H7 (cell line): ENCODE measurements at regions not wholly inside any gene's neighbourhood (a gene's known extent, or its start where the extent isn't known, plus 50 kb on each side); places are given as distances from the start of the nearest gene placed in this dataset.

Source experiments
- DNase-seq: peaks from one replicate; pipeline ENCODE4 v3.0.0; 2012
- H3K27me3 ChIP-seq: 2 replicates; pipeline ENCODE4 v1.6.0; 2011; ENCODE audit warnings: mild to moderate bottlenecking, low read length; ENCODE audit not compliant: control insufficient read depth, insufficient read depth
- H3K36me3 ChIP-seq: replicated peaks from 2 replicates; pipeline ENCODE4 v1.5.1; 2011; ENCODE audit warnings: low read length; ENCODE audit not compliant: control insufficient read depth, insufficient read depth
- H3K4me3 ChIP-seq: 2 replicates; pipeline ENCODE4 v1.5.1; 2011; ENCODE audit warnings: low read depth, mild to moderate bottlenecking, control low read depth, low read length, moderate library complexity; ENCODE audit not compliant: insufficient read depth

DNA sequence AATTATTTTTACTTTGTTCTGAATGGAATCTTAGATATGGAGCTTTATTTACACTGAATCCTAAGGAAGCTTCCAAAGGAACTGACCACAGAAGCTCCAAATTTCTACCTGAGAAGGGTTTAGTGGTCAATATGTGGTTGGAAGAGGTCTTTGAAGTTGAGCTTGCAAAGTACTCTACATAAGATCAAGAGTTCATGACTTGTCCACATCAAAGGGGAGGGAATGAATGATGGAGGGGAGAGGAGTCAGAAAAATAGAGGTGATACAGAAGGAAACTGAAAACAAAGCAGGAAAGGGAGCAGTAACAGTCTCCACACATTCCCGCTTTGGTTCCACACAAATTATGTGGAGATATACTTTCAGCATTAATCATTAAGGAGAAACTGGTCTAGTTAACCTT lies 450.9 kb downstream of the HINT1 start:
- H3K27me3 ChIP-seq, result no peaks in the 10 kb centered on the region
- DNase-seq, result no peak
- no peak overlapping the region for H3K4me3 ChIP-seq
- H3K36me3 ChIP-seq, result no peaks in the 10 kb centered on the region

DNA sequence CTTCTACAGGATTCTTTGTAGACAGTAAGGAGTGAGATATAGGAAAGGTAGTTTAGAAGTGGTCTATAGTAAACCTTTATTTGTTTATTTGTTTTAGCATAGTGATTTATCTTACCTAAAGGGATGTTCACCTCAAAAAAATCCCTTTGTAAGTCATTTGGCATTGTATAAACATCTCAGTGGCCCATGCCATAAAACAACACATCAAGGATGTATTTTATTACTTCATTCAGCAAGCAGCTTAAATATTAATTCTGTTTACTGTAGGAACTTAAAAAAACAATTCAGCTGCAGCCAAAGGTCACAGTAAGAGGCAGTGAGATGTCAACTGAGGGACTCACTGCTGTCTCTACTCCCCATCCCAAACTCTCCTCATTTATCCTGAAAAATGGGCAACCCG lies 452.7 kb downstream of the HINT1 start:
- DNase-seq, result no peak
- Histone ChIP-seq H3K27me3 (no peaks in the 10 kb centered on the region), H3K4me3 (no peak overlapping the region), H3K36me3 (no peaks in the 10 kb centered on the region)

DNA sequence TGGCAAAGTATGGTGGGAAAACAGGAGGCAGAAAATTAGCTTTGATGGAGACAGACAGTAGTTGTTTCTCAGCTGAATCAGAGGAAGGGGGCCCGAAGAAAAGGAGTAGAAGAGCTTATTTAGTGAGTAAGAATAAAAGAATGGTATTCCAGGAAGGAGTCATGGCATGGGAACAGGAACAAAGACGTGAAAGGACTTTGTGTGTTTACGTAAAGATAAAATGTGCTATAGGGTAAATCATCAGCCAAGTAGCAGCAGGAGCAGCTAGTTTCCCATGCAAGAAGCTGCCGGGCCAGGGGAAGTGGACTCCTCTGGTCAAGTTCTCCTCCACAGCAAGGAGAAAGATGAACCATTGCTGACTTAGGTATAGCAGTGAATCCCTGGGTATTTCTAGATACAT lies 454.5 kb downstream of the HINT1 start:
- no peaks in the 10 kb centered on the region for H3K27me3 ChIP-seq

DNA sequence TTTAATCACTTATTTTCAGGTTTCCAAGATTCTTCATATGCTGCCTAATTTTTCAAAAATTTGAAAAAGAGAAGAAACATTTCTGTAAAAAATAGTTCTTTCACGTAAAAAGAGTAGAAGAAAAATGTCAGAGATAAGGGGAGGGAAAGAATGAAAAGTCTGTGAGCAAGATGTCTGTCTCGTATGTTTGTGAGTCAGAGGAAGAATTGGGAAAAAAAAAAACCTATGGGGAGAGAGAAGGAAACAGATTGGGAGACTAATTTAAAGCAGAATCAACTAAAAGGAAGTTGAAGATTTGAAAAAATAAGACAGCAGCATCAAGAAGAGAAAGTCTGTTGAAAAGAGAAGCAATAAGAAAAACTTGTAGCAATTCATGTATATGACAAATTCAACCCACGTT lies 456.3 kb downstream of the HINT1 start:
- H3K4me3 ChIP-seq, result no peak overlapping the region
- H3K27me3 ChIP-seq, result no peaks in the 10 kb centered on the region
- no peaks in the 10 kb centered on the region for H3K36me3 ChIP-seq
- no peak for DNase-seq

More for the DNA sequence above, 454.5 kb downstream of the HINT1 start:
- H3K36me3 ChIP-seq, result no peaks in the 10 kb centered on the region
- no peak overlapping the region for H3K4me3 ChIP-seq
- DNase-seq, result no peak

DNA sequence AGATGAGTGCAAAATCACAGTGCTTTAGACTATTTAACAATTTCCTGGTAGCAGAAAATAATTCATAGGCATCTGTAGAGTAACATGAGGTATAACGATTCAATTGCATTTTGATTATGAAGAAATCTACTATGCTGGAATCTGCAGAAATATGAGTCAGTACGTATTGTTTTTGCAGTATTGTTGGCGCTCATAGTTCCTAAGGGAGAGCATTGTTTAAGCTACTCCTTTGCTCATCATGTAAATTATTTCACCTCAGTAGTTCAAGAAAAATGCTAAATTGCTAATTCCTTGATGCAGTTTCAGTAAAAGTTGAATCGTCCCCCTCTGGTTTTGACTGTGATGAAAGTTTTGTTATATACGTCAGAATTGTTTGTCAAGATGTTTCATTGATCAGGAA lies 458.4 kb downstream of the HINT1 start:
- no peak for DNase-seq

DNA sequence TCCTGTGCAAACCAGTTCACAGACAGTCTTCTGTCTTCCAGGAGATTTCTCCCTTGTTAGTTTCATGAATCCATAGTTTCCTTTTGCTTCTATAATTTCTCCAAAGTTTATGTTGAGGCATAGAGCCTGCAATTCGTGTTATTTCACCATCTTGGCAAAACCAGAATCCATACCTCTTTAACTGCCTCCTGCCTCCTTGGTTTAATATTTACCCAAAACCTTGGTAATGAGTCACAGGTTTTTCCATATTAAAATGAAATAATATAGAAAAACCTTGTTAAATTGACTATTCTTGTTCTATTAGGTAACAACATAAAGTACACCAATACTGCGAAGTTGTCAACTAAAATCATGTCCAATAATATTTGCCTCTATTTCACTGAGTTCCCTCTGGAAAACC lies 459.7 kb downstream of the HINT1 start:
- H3K27me3 ChIP-seq, result no peaks in the 10 kb centered on the region
- no peaks in the 10 kb centered on the region for H3K36me3 ChIP-seq
- H3K4me3 ChIP-seq, result no peak overlapping the region
- no peak for DNase-seq

More for the DNA sequence above, 458.4 kb downstream of the HINT1 start:
- Histone ChIP-seq H3K27me3 (no peaks in the 10 kb centered on the region), H3K4me3 (no peak overlapping the region), H3K36me3 (no peaks in the 10 kb centered on the region)

DNA sequence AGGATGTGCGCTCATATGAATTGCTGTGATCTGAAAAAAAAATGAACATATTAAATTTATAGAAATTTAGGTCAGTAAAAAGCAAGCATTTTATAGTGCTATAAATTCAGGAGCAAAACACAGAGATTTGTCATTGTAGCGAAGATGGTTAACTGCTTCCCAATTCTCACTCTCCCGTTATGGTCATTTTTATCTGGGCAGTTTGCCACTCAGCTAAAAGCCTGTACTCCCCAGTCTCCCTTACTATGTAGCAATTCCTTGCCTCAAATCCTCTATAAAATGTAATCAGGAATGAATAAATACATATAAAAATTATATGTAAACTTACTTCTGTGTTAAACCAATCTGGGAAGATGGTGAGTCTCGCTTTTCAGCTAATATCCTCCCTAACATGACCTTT lies 471.5 kb downstream of the HINT1 start:
- H3K27me3 ChIP-seq, result no peaks in the 10 kb centered on the region
- DNase-seq, result no peak
- H3K36me3 ChIP-seq, result no peaks in the 10 kb centered on the region
- H3K4me3 ChIP-seq, result no peak overlapping the region

DNA sequence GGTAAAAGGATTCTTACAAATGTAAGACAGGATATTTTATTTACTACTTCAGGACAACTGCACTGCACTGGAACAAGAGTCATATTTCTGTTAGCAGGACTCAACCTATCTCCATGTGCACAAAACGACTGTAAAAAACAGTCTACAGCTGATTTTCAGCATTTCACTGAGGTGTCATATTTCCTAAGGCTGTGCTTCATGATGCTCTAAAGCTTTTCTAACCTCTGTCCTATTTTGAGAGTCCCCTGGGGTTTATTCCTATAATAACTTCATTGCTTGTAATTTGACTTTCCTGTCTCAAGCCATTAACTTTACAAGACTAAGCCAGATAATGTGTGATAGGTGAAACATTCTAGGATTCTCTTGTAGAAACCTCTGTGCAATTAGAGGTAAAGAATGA lies 472.3 kb downstream of the HINT1 start:
- no peaks in the 10 kb centered on the region for H3K27me3 ChIP-seq
- H3K4me3 ChIP-seq, result no peak overlapping the region
- DNase-seq, result no peak
- H3K36me3 ChIP-seq, result no peaks in the 10 kb centered on the region

DNA sequence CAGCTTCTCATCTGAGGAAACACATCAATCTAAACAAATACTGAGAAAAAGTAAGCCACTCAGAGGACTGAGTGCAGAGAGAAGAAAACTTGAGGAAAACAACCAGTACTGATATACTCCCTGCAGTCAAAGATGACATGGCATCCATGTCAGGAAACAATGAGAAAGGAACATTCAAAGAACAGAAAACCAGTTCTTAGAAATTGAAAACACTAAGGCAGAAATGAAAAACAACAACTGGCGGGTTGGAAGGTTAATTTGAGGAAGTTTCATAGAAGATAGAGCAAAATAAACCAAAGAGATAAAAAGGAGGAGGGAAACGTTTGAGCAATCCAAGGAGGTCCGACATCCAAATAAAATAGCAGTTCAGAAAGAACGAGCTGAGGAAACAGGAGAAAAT lies 475.2 kb downstream of the HINT1 start:
- Histone ChIP-seq H3K27me3 (no peaks in the 10 kb centered on the region), H3K36me3 (no peaks in the 10 kb centered on the region), H3K4me3 (no peak overlapping the region)
- DNase-seq, result no peak

DNA sequence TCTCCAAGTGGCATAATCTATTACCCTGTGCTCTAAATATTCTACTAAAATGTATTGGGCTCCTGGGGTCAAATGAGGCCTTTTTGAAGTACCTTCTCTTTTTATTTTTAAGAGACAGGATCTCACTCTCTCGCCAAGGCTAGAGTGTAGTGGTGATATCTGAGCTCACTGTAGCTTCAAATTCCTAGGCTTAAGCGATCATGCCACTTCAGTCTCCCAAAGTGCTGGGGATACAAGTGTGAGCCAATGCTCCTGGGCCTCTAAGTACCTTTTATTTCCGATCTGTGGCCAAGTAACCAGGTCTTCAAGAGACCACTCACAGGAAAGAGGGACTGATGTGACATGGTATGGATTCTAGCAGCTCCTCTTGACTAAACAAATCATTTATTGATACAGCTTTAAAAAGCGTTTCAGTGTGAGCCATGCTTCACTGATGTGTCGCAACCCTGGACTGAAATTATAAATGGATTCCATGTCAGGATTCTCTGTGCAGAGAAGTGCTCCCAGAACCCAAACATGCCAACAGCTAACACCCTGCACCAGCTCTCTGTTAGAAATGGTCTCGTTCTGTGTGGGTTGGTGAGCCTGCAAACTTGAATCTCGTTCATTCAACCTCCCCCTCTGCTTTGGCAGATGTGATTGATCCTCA lies 477.8 kb downstream of the HINT1 start:
- DNase-seq, result no peak

DNA sequence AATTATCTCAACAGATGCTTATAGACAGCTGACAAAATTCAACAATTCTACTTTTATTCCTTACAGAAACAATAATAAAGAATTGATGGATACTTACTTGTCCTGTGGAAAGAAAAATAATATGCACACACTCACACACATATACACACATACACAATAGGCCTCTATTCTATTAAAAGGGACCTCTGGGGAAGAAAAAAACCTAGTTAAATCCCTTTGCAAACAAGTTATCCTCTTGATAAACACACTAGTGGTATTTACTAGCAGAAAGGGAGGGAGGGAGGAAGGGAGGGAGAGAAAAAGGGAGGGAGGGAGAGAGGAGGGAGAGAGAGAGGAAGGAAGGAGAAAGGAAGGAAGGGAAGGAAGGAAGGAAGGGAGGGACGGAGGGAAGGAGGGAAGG lies 486.4 kb downstream of the HINT1 start:
- no peak for DNase-seq
- Histone ChIP-seq H3K36me3 (no peaks in the 10 kb centered on the region), H3K4me3 (no peak overlapping the region), H3K27me3 (no peaks in the 10 kb centered on the region)

More for the DNA sequence above, 477.8 kb downstream of the HINT1 start:
- Histone ChIP-seq H3K27me3 (no peaks in the 10 kb centered on the region), H3K36me3 (no peaks in the 10 kb centered on the region), H3K4me3 (no peak overlapping the region)

DNA sequence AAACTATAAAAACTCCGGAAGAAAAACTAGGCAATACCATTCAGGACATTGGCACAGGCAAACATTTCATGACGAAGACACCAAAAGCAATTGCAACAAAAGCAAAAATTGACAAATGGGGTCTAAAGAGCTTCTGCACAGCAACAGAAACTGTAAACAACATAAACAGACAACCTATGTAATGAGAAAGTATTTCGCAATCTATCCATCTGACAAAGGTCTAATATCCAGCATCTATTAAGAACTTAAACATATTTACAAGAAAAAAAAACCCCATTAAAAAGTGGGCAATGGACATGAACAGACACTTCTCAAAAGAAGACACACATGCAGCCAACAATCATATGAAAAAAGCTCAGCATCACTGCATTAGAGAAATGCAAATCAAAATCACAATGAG lies 498.6 kb downstream of the HINT1 start:
- Histone ChIP-seq H3K36me3 (no peaks in the 10 kb centered on the region), H3K4me3 (no peak overlapping the region), H3K27me3 (no peaks in the 10 kb centered on the region)
- no peak for DNase-seq

DNA sequence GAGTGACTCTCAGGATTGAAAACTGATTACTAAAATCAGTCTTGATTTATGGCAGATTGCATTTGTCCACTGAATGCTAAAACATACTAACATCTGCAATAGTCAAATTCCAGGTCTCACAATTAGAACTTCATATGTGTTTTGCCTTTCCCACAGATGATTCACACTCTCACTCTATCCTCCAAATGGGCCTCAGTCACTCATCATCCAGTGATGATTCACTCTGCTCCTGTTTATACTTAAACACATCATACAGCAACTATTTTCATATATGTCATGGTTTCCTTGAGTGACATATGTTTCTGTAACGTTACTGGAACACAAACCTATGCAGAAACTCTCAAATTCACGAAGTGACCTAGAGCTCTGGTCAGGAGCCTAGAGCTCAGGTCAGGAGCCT lies 512.9 kb downstream of the HINT1 start:
- no peaks in the 10 kb centered on the region for H3K36me3 ChIP-seq
- no peak for DNase-seq
- no peaks in the 10 kb centered on the region for H3K27me3 ChIP-seq
- no peak overlapping the region for H3K4me3 ChIP-seq

DNA sequence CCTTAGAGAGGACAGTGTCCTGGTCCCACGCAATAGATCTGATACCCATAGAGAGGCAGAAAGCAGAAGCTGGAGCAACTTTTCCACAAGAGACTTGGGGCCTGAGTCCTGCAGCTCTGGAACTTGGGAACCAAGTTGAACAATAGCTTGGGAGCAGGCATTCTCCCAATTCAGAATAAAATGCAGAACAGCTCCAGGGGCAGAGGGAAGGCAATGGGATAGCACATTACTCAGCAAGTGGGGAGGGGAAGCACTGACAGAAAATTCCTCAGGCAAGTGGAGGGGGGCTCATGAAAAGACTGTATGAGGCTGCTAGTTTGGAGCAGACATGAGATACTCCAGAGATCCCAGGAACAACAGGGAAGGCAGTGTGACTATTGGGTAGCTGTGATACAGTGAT lies 513.6 kb downstream of the HINT1 start:
- Histone ChIP-seq H3K27me3 (no peaks in the 10 kb centered on the region), H3K36me3 (no peaks in the 10 kb centered on the region), H3K4me3 (no peak overlapping the region)
- peak; percentile 8 for DNase-seq

DNA sequence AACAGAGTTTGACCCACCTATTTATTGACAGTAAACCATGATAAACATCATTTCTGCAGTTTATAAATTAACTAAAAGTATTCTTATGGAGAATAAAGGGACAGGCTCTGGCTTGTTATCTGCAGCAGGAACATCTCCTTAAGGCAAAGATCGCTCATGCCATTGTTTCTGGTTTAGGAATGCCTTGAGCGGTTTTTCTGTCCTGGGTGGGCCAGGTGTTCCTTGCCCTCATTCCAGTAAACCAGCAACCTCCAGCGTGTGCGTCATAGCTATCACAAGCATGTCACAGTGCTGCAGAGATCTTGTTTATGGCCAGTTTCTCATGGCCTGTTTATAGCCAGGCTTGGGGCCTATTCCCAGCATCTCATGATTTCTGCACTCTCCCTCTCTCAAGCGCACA lies 521.7 kb downstream of the HINT1 start:
- no peak overlapping the region for H3K4me3 ChIP-seq
- no peaks in the 10 kb centered on the region for H3K27me3 ChIP-seq
- no peaks in the 10 kb centered on the region for H3K36me3 ChIP-seq
- DNase-seq, result no peak

DNA sequence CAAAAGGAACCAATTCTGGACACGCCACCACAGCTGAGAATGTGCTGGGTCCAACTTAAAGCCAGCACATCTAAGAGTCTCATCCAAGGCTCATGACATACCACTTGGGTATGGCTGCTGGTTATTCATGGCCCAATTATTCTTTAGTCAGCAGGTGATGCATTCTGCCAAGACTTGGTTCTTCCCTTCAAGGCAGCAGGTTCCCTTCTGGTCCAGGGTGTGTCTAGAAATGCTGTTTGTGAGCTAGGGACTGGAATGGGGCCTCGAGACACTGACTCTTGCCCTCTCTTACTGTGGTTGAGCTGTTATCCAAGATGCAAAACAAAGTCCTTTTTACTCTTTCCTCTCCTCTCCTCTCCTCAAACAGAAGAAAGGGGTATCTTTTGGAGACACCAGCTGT lies 522.6 kb downstream of the HINT1 start:
- no peak for DNase-seq
- Histone ChIP-seq H3K27me3 (no peaks in the 10 kb centered on the region), H3K36me3 (no peaks in the 10 kb centered on the region), H3K4me3 (no peak overlapping the region)
